HEK293 (cell line): ENCODE measurements at regions not wholly inside any gene's neighbourhood (a gene's known extent, or its start where the extent isn't known, plus 50 kb on each side); places are given as distances from the start of the nearest gene placed in this dataset.

Source experiments
- CTCF ChIA-PET: fragments of 350-600 bp; formaldehyde crosslinking; extraction: SDS; loops from one replicate; lab custom pipeline; 2021; ENCODE audit warnings: antibody characterized with exemption; lab: Yijun Ruan, JAX
- POLR2A ChIA-PET: fragments of 300-600 bp; formaldehyde crosslinking; extraction: SDS; loops from one replicate; lab custom pipeline; 2020; ENCODE audit warnings: antibody characterized with exemption, inconsistent platforms; lab: Yijun Ruan, JAX
- H3K27ac ChIP-seq: fragments of 200-500 bp; sonication (Bioruptor generic); 2 replicates; pipeline ENCODE4 v1.5.1; 2014; ENCODE audit warnings: low read depth, low read length, control low read depth, inconsistent platforms; ENCODE audit errors: extremely low read depth
- H3K36me3 ChIP-seq, 2 experiments: fragments of 200-500 bp in 1 of 2; sonication (Bioruptor generic) in 1 of 2; 1 replicate in 1 of 2; 2 replicates in 1 of 2; pipeline ENCODE4 v1.5.1; 2014 to 2017; ENCODE audit warnings: inconsistent platforms in 2 of 2, low read length in 2 of 2; ENCODE audit not compliant: control insufficient read depth in 2 of 2, insufficient read depth in 1 of 2
- H3K4me1 ChIP-seq: fragments of 200-500 bp; sonication (Bioruptor generic); 2 replicates; pipeline ENCODE4 v1.5.1; 2014; ENCODE audit warnings: mild to moderate bottlenecking, low read length, inconsistent platforms; ENCODE audit not compliant: control insufficient read depth, insufficient read depth
- H3K4me3 ChIP-seq: 2 replicates; pipeline ENCODE4 v1.5.1; 2011; ENCODE audit warnings: low read depth, mild to moderate bottlenecking, control low read depth, low read length, moderate library complexity
- H3K9me3 ChIP-seq: fragments of 200-500 bp; sonication (Bioruptor generic); 2 replicates; pipeline ENCODE4 v1.5.1; 2014; ENCODE audit warnings: low read depth, low read length, inconsistent platforms; ENCODE audit not compliant: control insufficient read depth, insufficient read depth
- RBAK ChIP-seq: fragments of 450-650 bp; formaldehyde crosslinking; IDR thresholded peaks from 2 replicates; pipeline ENCODE4 v1.5.1; 2016; ENCODE audit warnings: missing biosample characterization, missing genetic modification characterization
- REPIN1 ChIP-seq: fragments of 450-650 bp; formaldehyde crosslinking; IDR thresholded peaks from 2 replicates; pipeline ENCODE4 v1.5.1; 2017; ENCODE audit warnings: missing biosample characterization, missing genetic modification characterization, low read depth
- YY2 ChIP-seq: fragments of 450-650 bp; formaldehyde crosslinking; IDR thresholded peaks from 2 replicates; pipeline ENCODE4 v1.5.1; 2016; ENCODE audit warnings: missing biosample characterization, missing genetic modification characterization
- ZBTB11 ChIP-seq: fragments of 450-650 bp; formaldehyde crosslinking; conservative IDR thresholded peaks from 2 replicates; pipeline ENCODE4 v1.5.1; 2016; ENCODE audit warnings: low read depth, missing biosample characterization, missing genetic modification characterization
- ZBTB21 ChIP-seq: fragments of 450-650 bp; formaldehyde crosslinking; IDR thresholded peaks from 2 replicates; pipeline ENCODE4 v1.5.1; 2017; ENCODE audit warnings: missing biosample characterization, missing genetic modification characterization
- ZNF114 ChIP-seq: fragments of 450-650 bp; formaldehyde crosslinking; IDR thresholded peaks from 2 replicates; pipeline ENCODE4 v1.5.0; 2017; ENCODE audit warnings: missing biosample characterization, missing genetic modification characterization
- ZNF140 ChIP-seq: fragments of 450-650 bp; formaldehyde crosslinking; IDR thresholded peaks from 2 replicates; pipeline ENCODE4 v1.5.1; 2016; ENCODE audit warnings: missing biosample characterization, missing genetic modification characterization
- ZNF211 ChIP-seq: fragments of 450-650 bp; formaldehyde crosslinking; IDR thresholded peaks from 2 replicates; pipeline ENCODE4 v1.5.1; 2016; ENCODE audit warnings: low read depth, missing biosample characterization, missing genetic modification characterization
- ZNF266 ChIP-seq: fragments of 450-650 bp; formaldehyde crosslinking; IDR thresholded peaks from 2 replicates; pipeline ENCODE4 v1.5.1; 2016; ENCODE audit warnings: missing biosample characterization, missing genetic modification characterization, low read depth
- ZNF404 ChIP-seq: fragments of 450-650 bp; formaldehyde crosslinking; IDR thresholded peaks from 2 replicates; pipeline ENCODE4 v1.5.1; 2017; ENCODE audit warnings: missing biosample characterization, missing genetic modification characterization
- ZNF423 ChIP-seq: fragments of 450-650 bp; formaldehyde crosslinking; IDR thresholded peaks from 2 replicates; pipeline ENCODE4 v1.5.1; 2016; ENCODE audit warnings: missing biosample characterization, missing genetic modification characterization
- ZNF518A ChIP-seq: fragments of 450-650 bp; formaldehyde crosslinking; conservative IDR thresholded peaks from 2 replicates; pipeline ENCODE4 v1.5.1; 2016; ENCODE audit warnings: low read depth, missing biosample characterization, missing genetic modification characterization
- ZNF560 ChIP-seq: fragments of 450-650 bp; formaldehyde crosslinking; IDR thresholded peaks from 2 replicates; pipeline ENCODE4 v1.5.1; 2017; ENCODE audit warnings: missing biosample characterization, missing genetic modification characterization, borderline replicate concordance
- ZNF621 ChIP-seq: fragments of 450-650 bp; formaldehyde crosslinking; IDR thresholded peaks from 2 replicates; pipeline ENCODE4 v1.5.1; 2017; ENCODE audit warnings: missing biosample characterization, missing genetic modification characterization
- ZNF664 ChIP-seq: fragments of 450-650 bp; formaldehyde crosslinking; IDR thresholded peaks from 2 replicates; pipeline ENCODE4 v1.5.1; 2016; ENCODE audit warnings: missing biosample characterization, missing genetic modification characterization
- TF ChIP-seq, protein P1 (sequence below): fragments of 450-650 bp; formaldehyde crosslinking; IDR thresholded peaks from 2 replicates; pipeline ENCODE4 v1.5.1; 2016; ENCODE audit warnings: missing biosample characterization, missing genetic modification characterization
- TF ChIP-seq, protein P2 (sequence below): fragments of 450-650 bp; formaldehyde crosslinking; IDR thresholded peaks from 2 replicates; pipeline ENCODE4 v1.5.1; 2016; ENCODE audit warnings: missing biosample characterization, missing genetic modification characterization

- TF ChIP-seq ZNF518A (tag by site-specific recombination): no peak
- TF ChIP-seq ZNF621 (tag by site-specific recombination): no peak
- no peak for TF ChIP-seq ZNF423
- no peak for TF ChIP-seq ZBTB21 (tag by site-specific recombination)
- no peak for TF ChIP-seq REPIN1 (tag by site-specific recombination)
- TF ChIP-seq ZNF140 (tag by site-specific recombination): no peak
- TF ChIP-seq, protein P1, sequence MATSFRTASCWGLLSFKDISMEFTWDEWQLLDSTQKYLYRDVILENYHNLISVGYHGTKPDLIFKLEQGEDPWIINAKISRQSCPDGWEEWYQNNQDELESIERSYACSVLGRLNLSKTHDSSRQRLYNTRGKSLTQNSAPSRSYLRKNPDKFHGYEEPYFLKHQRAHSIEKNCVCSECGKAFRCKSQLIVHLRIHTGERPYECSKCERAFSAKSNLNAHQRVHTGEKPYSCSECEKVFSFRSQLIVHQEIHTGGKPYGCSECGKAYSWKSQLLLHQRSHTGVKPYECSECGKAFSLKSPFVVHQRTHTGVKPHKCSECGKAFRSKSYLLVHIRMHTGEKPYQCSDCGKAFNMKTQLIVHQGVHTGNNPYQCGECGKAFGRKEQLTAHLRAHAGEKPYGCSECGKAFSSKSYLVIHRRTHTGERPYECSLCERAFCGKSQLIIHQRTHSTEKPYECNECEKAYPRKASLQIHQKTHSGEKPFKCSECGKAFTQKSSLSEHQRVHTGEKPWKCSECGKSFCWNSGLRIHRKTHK (tag by site-specific recombination): no peak
- TF ChIP-seq ZNF266 (tag by site-specific recombination): no peak
- no peak for TF ChIP-seq ZBTB11
- no peak for TF ChIP-seq ZNF211
- TF ChIP-seq ZNF114: no peak
- TF ChIP-seq ZNF404 (tag by site-specific recombination): no peak
Measured at GRCh38 chr10:33396279-33396678, 61.8 kb upstream of the NRP1 start (continued).

GRCh38 chr10:33395201-33395600, 60.7 kb upstream of the NRP1 start:
- Histone ChIP-seq H3K36me3 (no peaks in the 10 kb centered on the region), H3K4me1 (no peaks in the 10 kb centered on the region), H3K4me3 (no peak overlapping the region), H3K27ac (no peak overlapping the region), H3K9me3 (no peaks in the 10 kb centered on the region; the same call in 1 of the 2 replicates)
- no peak for TF ChIP-seq YY2 (tag by site-specific recombination)
- TF ChIP-seq ZNF664 (tag by site-specific recombination): no peak
- no peak for TF ChIP-seq ZNF518A (tag by site-specific recombination)
- no peak for TF ChIP-seq RBAK (tag by site-specific recombination)
- TF ChIP-seq ZNF560: no peak
- TF ChIP-seq, protein P2, sequence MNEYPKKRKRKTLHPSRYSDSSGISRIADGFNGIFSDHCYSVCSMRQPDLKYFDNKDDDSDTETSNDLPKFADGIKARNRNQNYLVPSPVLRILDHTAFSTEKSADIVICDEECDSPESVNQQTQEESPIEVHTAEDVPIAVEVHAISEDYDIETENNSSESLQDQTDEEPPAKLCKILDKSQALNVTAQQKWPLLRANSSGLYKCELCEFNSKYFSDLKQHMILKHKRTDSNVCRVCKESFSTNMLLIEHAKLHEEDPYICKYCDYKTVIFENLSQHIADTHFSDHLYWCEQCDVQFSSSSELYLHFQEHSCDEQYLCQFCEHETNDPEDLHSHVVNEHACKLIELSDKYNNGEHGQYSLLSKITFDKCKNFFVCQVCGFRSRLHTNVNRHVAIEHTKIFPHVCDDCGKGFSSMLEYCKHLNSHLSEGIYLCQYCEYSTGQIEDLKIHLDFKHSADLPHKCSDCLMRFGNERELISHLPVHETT (tag by site-specific recombination): no peak
- ChIA-PET CTCF (interaction anchor here (0.7 kb wide), 1 partner anchor 856 kb away, joined by 3 read pairs; no protein-coding TSS in a partner anchor), POLR2A (no interaction called here)
